Gastroesophageal sphincter (tissue), 3 donors: ENCODE measurements at regions not wholly inside any gene's neighbourhood (a gene's known extent, or its start where the extent isn't known, plus 50 kb on each side); places are given as distances from the start of the nearest gene placed in this dataset.

Experiments used
- POLR2A ChIP-seq, 2 donors: fragments of 450-650 bp; IDR thresholded peaks; one replicate each; pipeline ENCODE4 v1.6.1; 2017; ENCODE audit warnings: antibody characterized with exemption in 2 of 2, mild to moderate bottlenecking in 2 of 2, moderate library complexity in 1 of 2
- POLR2AphosphoS5 ChIP-seq: sonication (generic); formaldehyde crosslinking; IDR thresholded peaks from one replicate; pipeline ENCODE4 v1.6.1; 2017; ENCODE audit warnings: antibody characterized with exemption
- TF ChIP-seq, protein P1 (sequence below), 4 experiments: fragments of 200-600 bp in 2 of 4; fragments of 450-650 bp in 2 of 4; sonication (generic) in 1 of 4; IDR thresholded peaks; one replicate each; pipeline ENCODE4 v1.5.1; 2017 to 2019; ENCODE audit warnings: antibody characterized with exemption in 4 of 4, mild to moderate bottlenecking in 2 of 4, moderate library complexity in 2 of 4

DNA sequence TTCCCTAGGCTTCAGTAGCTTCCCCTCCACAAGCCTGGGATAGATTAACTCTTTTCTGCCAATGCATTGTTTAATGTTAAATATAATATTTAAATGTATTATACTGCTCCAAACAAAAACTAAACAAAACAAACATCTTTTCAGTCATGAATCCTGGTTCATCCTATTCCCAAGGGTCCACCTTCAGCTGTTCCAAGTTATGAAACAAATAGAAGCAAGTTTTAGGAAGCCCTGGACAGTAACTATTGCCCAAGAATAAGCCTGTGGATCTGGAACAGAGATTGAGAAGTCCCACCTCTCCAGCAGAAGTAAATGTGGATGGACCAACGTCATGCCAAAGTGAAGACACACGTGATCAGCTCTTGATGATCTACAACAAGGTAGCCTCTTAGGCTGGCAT is 408.1 kb downstream of the SETD4 start:
- TF ChIP-seq, protein P1, sequence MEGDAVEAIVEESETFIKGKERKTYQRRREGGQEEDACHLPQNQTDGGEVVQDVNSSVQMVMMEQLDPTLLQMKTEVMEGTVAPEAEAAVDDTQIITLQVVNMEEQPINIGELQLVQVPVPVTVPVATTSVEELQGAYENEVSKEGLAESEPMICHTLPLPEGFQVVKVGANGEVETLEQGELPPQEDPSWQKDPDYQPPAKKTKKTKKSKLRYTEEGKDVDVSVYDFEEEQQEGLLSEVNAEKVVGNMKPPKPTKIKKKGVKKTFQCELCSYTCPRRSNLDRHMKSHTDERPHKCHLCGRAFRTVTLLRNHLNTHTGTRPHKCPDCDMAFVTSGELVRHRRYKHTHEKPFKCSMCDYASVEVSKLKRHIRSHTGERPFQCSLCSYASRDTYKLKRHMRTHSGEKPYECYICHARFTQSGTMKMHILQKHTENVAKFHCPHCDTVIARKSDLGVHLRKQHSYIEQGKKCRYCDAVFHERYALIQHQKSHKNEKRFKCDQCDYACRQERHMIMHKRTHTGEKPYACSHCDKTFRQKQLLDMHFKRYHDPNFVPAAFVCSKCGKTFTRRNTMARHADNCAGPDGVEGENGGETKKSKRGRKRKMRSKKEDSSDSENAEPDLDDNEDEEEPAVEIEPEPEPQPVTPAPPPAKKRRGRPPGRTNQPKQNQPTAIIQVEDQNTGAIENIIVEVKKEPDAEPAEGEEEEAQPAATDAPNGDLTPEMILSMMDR (IDR thresholded peaks at IDR 0.05) = no peak
- no peak for TF ChIP-seq POLR2A (IDR thresholded peaks at IDR 0.05)
- TF ChIP-seq POLR2AphosphoS5 = no peak
